ENCODE measurements at regions not wholly inside any gene's neighbourhood (a gene's known extent, or its start where the extent isn't known, plus 50 kb on each side); places are given as distances from the start of the nearest gene placed in this dataset.

- Histone ChIP-seq H3K27ac (ENCODE audit: low read length) (no peak overlapping the region), H3K36me3 (ENCODE audit: control insufficient read depth, insufficient read depth, low read length) (no peaks in the 10 kb centered on the region), H3K27me3 (ENCODE audit: control insufficient read depth, insufficient read depth, low read length) (no peaks in the 10 kb centered on the region), H3K4me3 (ENCODE audit: low read length) (no peak overlapping the region), H3K4me1 (ENCODE audit: control insufficient read depth, insufficient read depth, low read length) (0 out of 2 replicates have a peak, but pooled peaks cover 1% of the 10 kb centered on the region), H3K9me3 (ENCODE audit: control insufficient read depth, insufficient read depth, low read length) (no peaks in the 10 kb centered on the region)
- no peak for DNase-seq (ENCODE audit: low read depth, low spot score)
- WGBS (ENCODE audit: insufficient coverage, insufficient read length) = no CpG with 5 or more reads among the region's 2 CpGs
Observed at GRCh38 chr2:121142452-121142851, 142.6 kb downstream of the TFCP2L1 start.

GRCh38 chr2:121144111-121144510, 140.9 kb downstream of the TFCP2L1 start:
- Histone ChIP-seq H3K9me3 (ENCODE audit: control insufficient read depth, insufficient read depth, low read length) (no peaks in the 10 kb centered on the region), H3K27ac (ENCODE audit: low read length) (no peak overlapping the region), H3K27me3 (ENCODE audit: control insufficient read depth, insufficient read depth, low read length) (no peaks in the 10 kb centered on the region), H3K4me1 (ENCODE audit: control insufficient read depth, insufficient read depth, low read length) (0 out of 2 replicates have a peak, but pooled peaks cover 1% of the 10 kb centered on the region), H3K36me3 (ENCODE audit: control insufficient read depth, insufficient read depth, low read length) (no peaks in the 10 kb centered on the region), H3K4me3 (ENCODE audit: low read length) (no peak overlapping the region)
- no CpG with 5 or more reads among the region's 7 CpGs for WGBS (ENCODE audit: insufficient coverage, insufficient read length)
- no peak for DNase-seq (ENCODE audit: low read depth, low spot score)

GRCh38 chr2:121146630-121147029, 138.4 kb downstream of the TFCP2L1 start:
- Histone ChIP-seq H3K27me3 (ENCODE audit: control insufficient read depth, insufficient read depth, low read length) (no peaks in the 10 kb centered on the region), H3K4me1 (ENCODE audit: control insufficient read depth, insufficient read depth, low read length) (peaks cover 3% of the 10 kb centered on the region; the same call in 1 of the 2 replicates), H3K36me3 (ENCODE audit: control insufficient read depth, insufficient read depth, low read length) (no peaks in the 10 kb centered on the region), H3K9me3 (ENCODE audit: control insufficient read depth, insufficient read depth, low read length) (no peaks in the 10 kb centered on the region), H3K27ac (ENCODE audit: low read length) (no peak overlapping the region), H3K4me3 (ENCODE audit: low read length) (no peak overlapping the region)
- WGBS (ENCODE audit: insufficient coverage, insufficient read length) = no CpG with 5 or more reads among the region's 5 CpGs
- no peak for DNase-seq (ENCODE audit: low read depth, low spot score)

GRCh38 chr2:121147766-121148165, 137.2 kb downstream of the TFCP2L1 start:
- no peak for DNase-seq (ENCODE audit: low read depth, low spot score)
- Histone ChIP-seq H3K4me1 (ENCODE audit: control insufficient read depth, insufficient read depth, low read length) (peaks cover 2% of the 10 kb centered on the region; the same call in 1 of the 2 replicates), H3K36me3 (ENCODE audit: control insufficient read depth, insufficient read depth, low read length) (no peaks in the 10 kb centered on the region), H3K27me3 (ENCODE audit: control insufficient read depth, insufficient read depth, low read length) (no peaks in the 10 kb centered on the region), H3K4me3 (ENCODE audit: low read length) (no peak overlapping the region), H3K9me3 (ENCODE audit: control insufficient read depth, insufficient read depth, low read length) (no peaks in the 10 kb centered on the region), H3K27ac (ENCODE audit: low read length) (no peak overlapping the region)
- WGBS (ENCODE audit: insufficient coverage, insufficient read length) = no CpG with 5 or more reads among the region's 1 CpG

- peaks cover 2% of the 10 kb centered on the region; the same call in 1 of the 2 replicates for H3K4me1 ChIP-seq (ENCODE audit: control insufficient read depth, insufficient read depth, low read length)
- no CpG with 5 or more reads among the region's 3 CpGs for WGBS (ENCODE audit: insufficient coverage, insufficient read length)
- DNase-seq (ENCODE audit: low read depth, low spot score) = no peak
- no peaks in the 10 kb centered on the region for H3K9me3 ChIP-seq (ENCODE audit: control insufficient read depth, insufficient read depth, low read length)
- H3K36me3 ChIP-seq (ENCODE audit: control insufficient read depth, insufficient read depth, low read length) = no peaks in the 10 kb centered on the region
- no peak overlapping the region for H3K27ac ChIP-seq (ENCODE audit: low read length)
- no peak overlapping the region for H3K4me3 ChIP-seq (ENCODE audit: low read length)
- H3K27me3 ChIP-seq (ENCODE audit: control insufficient read depth, insufficient read depth, low read length) = no peaks in the 10 kb centered on the region
Observed at GRCh38 chr2:121148481-121148880, 136.5 kb downstream of the TFCP2L1 start.

GRCh38 chr2:121149384-121149783, 135.6 kb downstream of the TFCP2L1 start:
- Histone ChIP-seq H3K9me3 (ENCODE audit: control insufficient read depth, insufficient read depth, low read length) (no peaks in the 10 kb centered on the region), H3K27ac (ENCODE audit: low read length) (no peak overlapping the region), H3K4me3 (ENCODE audit: low read length) (no peak overlapping the region), H3K36me3 (ENCODE audit: control insufficient read depth, insufficient read depth, low read length) (no peaks in the 10 kb centered on the region), H3K4me1 (ENCODE audit: control insufficient read depth, insufficient read depth, low read length) (peaks cover 2% of the 10 kb centered on the region; the same call in 1 of the 2 replicates), H3K27me3 (ENCODE audit: control insufficient read depth, insufficient read depth, low read length) (no peaks in the 10 kb centered on the region)
- no peak for DNase-seq (ENCODE audit: low read depth, low spot score)
- no CpG with 5 or more reads among the region's 4 CpGs for whole genome bisulfite sequencing (ENCODE audit: insufficient coverage, insufficient read length)

GRCh38 chr2:121150126-121150525, 134.9 kb downstream of the TFCP2L1 start:
- H3K4me3 ChIP-seq (ENCODE audit: low read length) = no peak overlapping the region
- no peak for DNase-seq (ENCODE audit: low read depth, low spot score)
- no peaks in the 10 kb centered on the region for H3K9me3 ChIP-seq (ENCODE audit: control insufficient read depth, insufficient read depth, low read length)
- no CpG with 5 or more reads among the region's 7 CpGs for WGBS (ENCODE audit: insufficient coverage, insufficient read length)
- no peak overlapping the region for H3K27ac ChIP-seq (ENCODE audit: low read length)
- no peaks in the 10 kb centered on the region for H3K36me3 ChIP-seq (ENCODE audit: control insufficient read depth, insufficient read depth, low read length)
- no peaks in the 10 kb centered on the region for H3K27me3 ChIP-seq (ENCODE audit: control insufficient read depth, insufficient read depth, low read length)
- H3K4me1 ChIP-seq (ENCODE audit: control insufficient read depth, insufficient read depth, low read length) = peaks cover 2% of the 10 kb centered on the region; the same call in 1 of the 2 replicates

GRCh38 chr2:121150713-121151112, 134.3 kb downstream of the TFCP2L1 start:
- Histone ChIP-seq H3K4me3 (ENCODE audit: low read length) (no peak overlapping the region), H3K27me3 (ENCODE audit: control insufficient read depth, insufficient read depth, low read length) (no peaks in the 10 kb centered on the region), H3K27ac (ENCODE audit: low read length) (no peak overlapping the region), H3K36me3 (ENCODE audit: control insufficient read depth, insufficient read depth, low read length) (no peaks in the 10 kb centered on the region), H3K4me1 (ENCODE audit: control insufficient read depth, insufficient read depth, low read length) (peaks cover 2% of the 10 kb centered on the region; the same call in 1 of the 2 replicates), H3K9me3 (ENCODE audit: control insufficient read depth, insufficient read depth, low read length) (no peaks in the 10 kb centered on the region)
- WGBS (ENCODE audit: insufficient coverage, insufficient read length) = no CpG with 5 or more reads among the region's 4 CpGs
- DNase-seq (ENCODE audit: low read depth, low spot score) = no peak

- no peak overlapping the region for H3K4me3 ChIP-seq (ENCODE audit: low read length)
- DNase-seq (ENCODE audit: low read depth, low spot score) = no peak
- no peaks in the 10 kb centered on the region for H3K9me3 ChIP-seq (ENCODE audit: control insufficient read depth, insufficient read depth, low read length)
- no peaks in the 10 kb centered on the region for H3K27me3 ChIP-seq (ENCODE audit: control insufficient read depth, insufficient read depth, low read length)
- no peak overlapping the region for H3K27ac ChIP-seq (ENCODE audit: low read length)
- no peaks in the 10 kb centered on the region for H3K36me3 ChIP-seq (ENCODE audit: control insufficient read depth, insufficient read depth, low read length)
- WGBS (ENCODE audit: insufficient coverage, insufficient read length) = no CpG with 5 or more reads among the region's 14 CpGs
- peaks cover 2% of the 10 kb centered on the region; the same call in 1 of the 2 replicates for H3K4me1 ChIP-seq (ENCODE audit: control insufficient read depth, insufficient read depth, low read length)
Observed at GRCh38 chr2:121151311-121152109, 133.5 kb downstream of the TFCP2L1 start.

- DNase-seq (ENCODE audit: low read depth, low spot score) = no peak
- WGBS (ENCODE audit: insufficient coverage, insufficient read length) = no CpG with 5 or more reads among the region's 7 CpGs
- H3K4me3 ChIP-seq (ENCODE audit: low read length) = no peak overlapping the region
- H3K27ac ChIP-seq (ENCODE audit: low read length) = no peak overlapping the region
- peaks cover 1% of the 10 kb centered on the region; the same call in 1 of the 2 replicates for H3K9me3 ChIP-seq (ENCODE audit: control insufficient read depth, insufficient read depth, low read length)
- H3K27me3 ChIP-seq (ENCODE audit: control insufficient read depth, insufficient read depth, low read length) = no peaks in the 10 kb centered on the region
- H3K36me3 ChIP-seq (ENCODE audit: control insufficient read depth, insufficient read depth, low read length) = no peaks in the 10 kb centered on the region
- H3K4me1 ChIP-seq (ENCODE audit: control insufficient read depth, insufficient read depth, low read length) = peaks cover 2% of the 10 kb centered on the region; the same call in 1 of the 2 replicates
Observed at GRCh38 chr2:121152861-121153260, 132.1 kb downstream of the TFCP2L1 start.

Data from iPS DF 6.9 (cell line).